ENCODE measurements at regions not wholly inside any gene's neighbourhood (a gene's known extent, or its start where the extent isn't known, plus 50 kb on each side); places are given as distances from the start of the nearest gene placed in this dataset.

DNA sequence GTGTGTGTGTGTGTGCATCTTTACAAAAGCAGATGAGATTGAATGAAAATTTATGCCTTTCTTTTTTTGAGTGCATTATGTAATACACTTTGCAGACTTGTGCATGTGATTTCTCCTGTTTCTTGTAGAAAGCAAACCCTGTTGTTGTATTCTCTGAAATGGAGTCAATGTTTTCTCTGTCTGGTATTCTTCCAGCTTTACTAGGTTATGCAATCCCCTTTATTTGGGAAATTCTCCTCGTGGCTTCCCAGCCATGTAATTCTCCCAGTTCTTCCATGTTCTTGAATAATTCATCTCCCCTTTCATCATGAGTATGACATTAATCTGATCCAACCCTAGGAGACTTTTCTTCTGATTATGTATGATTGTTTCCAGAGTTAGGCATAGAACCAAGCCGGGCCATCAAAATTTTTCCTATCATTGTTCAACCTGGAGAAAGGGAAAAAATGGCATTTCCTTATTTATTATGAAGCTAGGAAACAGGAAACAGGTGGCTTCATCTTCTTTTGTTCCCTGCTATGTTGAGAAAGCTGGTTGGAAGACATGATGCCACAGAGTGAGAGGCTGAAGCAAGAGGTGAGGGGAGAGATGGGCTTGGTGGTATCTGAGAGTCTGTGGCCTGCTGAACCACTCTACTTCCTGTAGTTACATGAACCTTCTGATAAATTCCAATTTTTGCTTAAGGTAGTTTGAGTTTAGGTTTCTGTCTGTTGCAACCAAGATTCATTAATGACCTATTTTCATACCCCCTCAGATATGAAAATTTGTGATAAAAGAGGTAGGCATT is 68.8 kb downstream of the PRL start:
- TF ChIP-seq, protein P1, sequence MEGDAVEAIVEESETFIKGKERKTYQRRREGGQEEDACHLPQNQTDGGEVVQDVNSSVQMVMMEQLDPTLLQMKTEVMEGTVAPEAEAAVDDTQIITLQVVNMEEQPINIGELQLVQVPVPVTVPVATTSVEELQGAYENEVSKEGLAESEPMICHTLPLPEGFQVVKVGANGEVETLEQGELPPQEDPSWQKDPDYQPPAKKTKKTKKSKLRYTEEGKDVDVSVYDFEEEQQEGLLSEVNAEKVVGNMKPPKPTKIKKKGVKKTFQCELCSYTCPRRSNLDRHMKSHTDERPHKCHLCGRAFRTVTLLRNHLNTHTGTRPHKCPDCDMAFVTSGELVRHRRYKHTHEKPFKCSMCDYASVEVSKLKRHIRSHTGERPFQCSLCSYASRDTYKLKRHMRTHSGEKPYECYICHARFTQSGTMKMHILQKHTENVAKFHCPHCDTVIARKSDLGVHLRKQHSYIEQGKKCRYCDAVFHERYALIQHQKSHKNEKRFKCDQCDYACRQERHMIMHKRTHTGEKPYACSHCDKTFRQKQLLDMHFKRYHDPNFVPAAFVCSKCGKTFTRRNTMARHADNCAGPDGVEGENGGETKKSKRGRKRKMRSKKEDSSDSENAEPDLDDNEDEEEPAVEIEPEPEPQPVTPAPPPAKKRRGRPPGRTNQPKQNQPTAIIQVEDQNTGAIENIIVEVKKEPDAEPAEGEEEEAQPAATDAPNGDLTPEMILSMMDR (IDR thresholded peaks at IDR 0.05), result no peak
- TF ChIP-seq POLR2A (IDR thresholded peaks at IDR 0.05), result no peak

All from breast epithelium (tissue), 3 donors.